ENCODE measurements at regions not wholly inside any gene's neighbourhood (a gene's known extent, or its start where the extent isn't known, plus 50 kb on each side); places are given as distances from the start of the nearest gene placed in this dataset.

DNA sequence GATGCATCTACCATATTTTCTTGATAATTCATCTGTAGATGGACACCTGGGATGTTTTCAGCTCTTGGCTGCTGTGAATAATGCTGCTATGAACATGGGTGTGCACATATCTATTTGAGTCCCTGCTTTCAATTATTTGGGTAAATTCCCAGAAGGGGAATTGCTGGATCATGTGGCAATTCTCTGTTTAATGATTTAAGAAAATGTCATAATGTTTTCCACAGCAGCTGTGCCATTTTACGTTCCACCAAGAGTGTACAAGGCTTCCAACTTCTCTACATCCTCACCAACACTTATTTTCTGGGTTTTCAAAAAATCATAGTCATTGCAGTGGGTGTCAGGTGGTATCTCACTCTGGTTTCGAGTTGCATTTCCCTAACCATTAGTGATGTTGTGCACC lies 64.4 kb downstream of the NSMCE3 start:
- H3K4me1 ChIP-seq, result no peaks in the 10 kb centered on the region
- no peak overlapping the region for H3K4me3 ChIP-seq
- H3K36me3 ChIP-seq, result no peaks in the 10 kb centered on the region
- intact Hi-C loops (cut with DNase I; ENCODE audit: low total_unique reads), result no loop called here
- WGBS, 5 donors, result 31 to 63% (median 42%) methylated on average over 2 of the region's 2 CpGs
- H3K27me3 ChIP-seq, result peaks cover 0 to 21% (median 0%) of the 10 kb centered on the region in 3 donors
- no peak for DNase-seq
- H3K27ac ChIP-seq, result no peak overlapping the region
- TF ChIP-seq POLR2AphosphoS5 (IDR thresholded peaks at IDR 0.05) (no peak), CTCF (IDR thresholded peaks at IDR 0.05) (no peak), EP300 (IDR thresholded peaks at IDR 0.05) (no peak), POLR2A (IDR thresholded peaks at IDR 0.05) (no peak)
- peaks cover 0 to 11% (median 0%) of the 10 kb centered on the region in 4 donors for H3K9me3 ChIP-seq

GRCh38 chr15:29204369-29204755 lies 65.3 kb downstream of the NSMCE3 start:
- Histone ChIP-seq H3K27me3 (peaks cover 0 to 21% (median 0%) of the 10 kb centered on the region in 3 donors), H3K4me1 (no peaks in the 10 kb centered on the region), H3K36me3 (no peaks in the 10 kb centered on the region), H3K9me3 (peaks cover 0 to 11% (median 0%) of the 10 kb centered on the region in 4 donors), H3K4me3 (no peak overlapping the region), H3K27ac (no peak overlapping the region)
- DNase-seq, result no peak
- 73 to 86% (median 78%) methylated on average over 7 of the region's 7 CpGs for WGBS, 5 donors
- intact Hi-C loops (cut with DNase I; ENCODE audit: low total_unique reads), result no loop called here
- TF ChIP-seq EP300 (IDR thresholded peaks at IDR 0.05) (no peak), CTCF (IDR thresholded peaks at IDR 0.05) (no peak), POLR2A (IDR thresholded peaks at IDR 0.05) (no peak), POLR2AphosphoS5 (IDR thresholded peaks at IDR 0.05) (no peak)

GRCh38 chr15:29203718-29204368 lies 65.8 kb downstream of the NSMCE3 start:
- Histone ChIP-seq H3K9me3 (peaks cover 0 to 11% (median 0%) of the 10 kb centered on the region in 4 donors), H3K27ac (no peak overlapping the region), H3K36me3 (no peaks in the 10 kb centered on the region), H3K27me3 (peaks cover 0 to 21% (median 0%) of the 10 kb centered on the region in 3 donors), H3K4me3 (no peak overlapping the region), H3K4me1 (no peaks in the 10 kb centered on the region)
- DNase-seq, result no peak
- WGBS, 5 donors, result 53 to 72% (median 68%) methylated on average over 8 of the region's 8 CpGs
- no peak for TF ChIP-seq CTCF (IDR thresholded peaks at IDR 0.05)
- no peak for TF ChIP-seq POLR2AphosphoS5 (IDR thresholded peaks at IDR 0.05)
- no peak for TF ChIP-seq POLR2A (IDR thresholded peaks at IDR 0.05)
- TF ChIP-seq EP300 (IDR thresholded peaks at IDR 0.05), result no peak
- intact Hi-C loops (cut with DNase I; ENCODE audit: low total_unique reads), result no loop called here

GRCh38 chr15:29196722-29197121 lies 72.9 kb downstream of the NSMCE3 start:
- Histone ChIP-seq H3K9me3 (no peaks in the 10 kb centered on the region), H3K36me3 (no peaks in the 10 kb centered on the region)
- 63 to 75% (median 64%) methylated on average over 3 of the region's 3 CpGs for WGBS, 5 donors

More at GRCh38 chr15:29196722-29197121, 72.9 kb downstream of the NSMCE3 start:
- Histone ChIP-seq H3K27me3 (no peaks in the 10 kb centered on the region), H3K4me3 (no peak overlapping the region), H3K4me1 (peaks cover 0 to 3% (median 0%) of the 10 kb centered on the region in 4 donors), H3K27ac (no peak overlapping the region)
- DNase-seq, result no peak
- TF ChIP-seq EP300 (IDR thresholded peaks at IDR 0.05) (no peak), CTCF (IDR thresholded peaks at IDR 0.05) (no peak), POLR2A (IDR thresholded peaks at IDR 0.05) (no peak), POLR2AphosphoS5 (IDR thresholded peaks at IDR 0.05) (no peak)
- intact Hi-C loops (cut with DNase I; ENCODE audit: low total_unique reads), result no loop called here

All from stomach (tissue), 8 donors.